Activated CD8-positive, alpha-beta T cell treated with anti-CD3 and anti-CD28 coated beads for 36 hours (primary cell): ENCODE measurements at regions not wholly inside any gene's neighbourhood (a gene's known extent, or its start where the extent isn't known, plus 50 kb on each side); places are given as distances from the start of the nearest gene placed in this dataset.

ENCODE experiments used
- ATAC-seq: fragments of 200-7000 bp; cut with Tn5 transposase; one replicate; pipeline ENCODE4 v1.10.0; 2021; ENCODE audit warnings: mild to moderate bottlenecking, moderate library complexity
- CTCF ChIA-PET: fragments of 350-600 bp; sonication (Branson Sonifier 250); formaldehyde crosslinking; loops from one replicate; lab custom pipeline; 2021; ENCODE audit warnings: antibody characterized with exemption; lab: Charles Lee
- POLR2A ChIA-PET: fragments of 350-600 bp; sonication (Branson Sonifier 250); formaldehyde crosslinking; loops from one replicate; lab custom pipeline; 2021; ENCODE audit warnings: antibody characterized with exemption; lab: Charles Lee
- DNase-seq: peaks from one replicate; pipeline ENCODE4 v3.0.0-alpha.2; 2020
- H3K27ac Mint-ChIP-seq: one replicate; pipeline ENCODE4 v1.8.0; 2021; ENCODE audit warnings: mild to moderate bottlenecking, mixed read lengths
- H3K27me3 Mint-ChIP-seq: one replicate; pipeline ENCODE4 v1.8.0; 2021; ENCODE audit warnings: mixed read lengths
- H3K36me3 Mint-ChIP-seq: one replicate; pipeline ENCODE4 v1.8.0; 2021; ENCODE audit warnings: low read depth, mixed read lengths
- H3K4me1 Mint-ChIP-seq: one replicate; pipeline ENCODE4 v1.8.0; 2021; ENCODE audit warnings: low read depth, mixed read lengths
- H3K4me3 Mint-ChIP-seq: one replicate; pipeline ENCODE4 v1.8.0; 2021; ENCODE audit warnings: mild to moderate bottlenecking, moderate library complexity, mixed read lengths
- H3K9me3 Mint-ChIP-seq: one replicate; pipeline ENCODE4 v1.8.0; 2021; ENCODE audit warnings: mixed read lengths
- CTCF ChIP-seq: fragments of 200-600 bp; IDR thresholded peaks from one replicate; pipeline ENCODE4 v1.8.0; 2022; ENCODE audit warnings: antibody characterized with exemption, mild to moderate bottlenecking
- intact Hi-C: fragments of 100-400 bp; cut with micrococcal nuclease; formaldehyde crosslinking; loops from one replicate; pipeline ENCODE4 v1.10.0; 2022

GRCh38 chr6:54737247-54737646, 109.3 kb upstream of the FAM83B start:
- Mint-ChIP-seq H3K9me3 (peaks cover 20% of the 10 kb centered on the region), H3K4me3 (no peak overlapping the region), H3K36me3 (no peaks in the 10 kb centered on the region), H3K27ac (no peak overlapping the region), H3K4me1 (no peaks in the 10 kb centered on the region), H3K27me3 (no peaks in the 10 kb centered on the region)
- DNase-seq (peak; percentile 9), ATAC-seq (no peak)
- intact Hi-C loops, result no loop called here
- ChIA-PET CTCF (interaction anchor here (3.0 kb wide), 1 partner anchor 19 kb away, joined by 15 read pairs; no protein-coding TSS in a partner anchor), POLR2A (no interaction called here)
- TF ChIP-seq CTCF, result peak; percentile 19

DNA sequence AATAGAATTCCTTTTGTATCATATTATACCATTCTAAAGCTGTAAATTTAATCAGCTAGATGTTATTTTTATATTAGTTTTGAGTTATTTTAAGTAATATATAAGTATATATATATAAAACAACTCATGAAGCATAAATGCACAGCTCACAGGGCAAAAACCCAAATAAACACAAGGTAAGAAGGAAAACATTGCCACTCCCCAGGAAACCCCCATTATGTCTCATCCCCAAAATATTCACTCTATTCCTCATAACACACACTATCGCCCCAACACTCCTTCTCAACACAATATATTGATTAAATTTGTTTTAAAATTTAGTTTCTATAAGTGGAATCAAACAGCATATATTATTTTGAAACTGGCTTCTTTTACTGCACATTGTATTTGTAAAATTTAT, 98.6 kb upstream of the FAM83B start:
- intact Hi-C loops, result no loop called here
- no peak overlapping the region for H3K27ac Mint-ChIP-seq
- ATAC-seq (no peak), DNase-seq (no peak)
- no peaks in the 10 kb centered on the region for H3K27me3 Mint-ChIP-seq
- no peak for TF ChIP-seq CTCF
- ChIA-PET POLR2A (no interaction called here), CTCF (no interaction called here)
- H3K9me3 Mint-ChIP-seq, result peaks cover 18% of the 10 kb centered on the region
- no peak overlapping the region for H3K4me3 Mint-ChIP-seq
- no peaks in the 10 kb centered on the region for H3K36me3 Mint-ChIP-seq
- H3K4me1 Mint-ChIP-seq, result no peaks in the 10 kb centered on the region

DNA sequence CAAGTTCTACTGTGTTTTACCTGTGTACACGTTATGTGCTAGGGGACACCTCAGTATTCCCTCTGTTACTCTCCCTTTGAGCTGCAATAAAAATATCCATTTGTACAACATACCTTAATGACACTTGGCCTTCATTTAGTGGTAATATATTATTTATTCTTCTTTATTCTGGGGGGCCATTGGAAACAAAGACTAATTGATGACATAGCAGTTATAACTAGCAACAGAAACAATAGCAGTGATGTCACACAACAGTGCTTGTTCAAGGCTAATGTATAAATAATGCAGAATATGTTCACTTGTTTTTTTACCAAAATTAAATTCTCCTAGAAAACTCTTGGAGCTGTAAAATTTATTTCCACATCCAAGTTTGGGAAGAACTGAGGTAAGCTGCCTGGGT, 92.2 kb upstream of the FAM83B start:
- H3K4me1 Mint-ChIP-seq, result no peaks in the 10 kb centered on the region
- no peaks in the 10 kb centered on the region for H3K36me3 Mint-ChIP-seq
- H3K27ac Mint-ChIP-seq, result no peak overlapping the region
- POLR2A ChIA-PET, result no interaction called here
- intact Hi-C loops, result no loop called here
- H3K4me3 Mint-ChIP-seq, result no peak overlapping the region
- H3K27me3 Mint-ChIP-seq, result no peaks in the 10 kb centered on the region
- no peak for ATAC-seq
- DNase-seq, result no peak
- CTCF ChIA-PET, result no interaction called here
- no peak for TF ChIP-seq CTCF
- peaks cover 2% of the 10 kb centered on the region for H3K9me3 Mint-ChIP-seq

DNA sequence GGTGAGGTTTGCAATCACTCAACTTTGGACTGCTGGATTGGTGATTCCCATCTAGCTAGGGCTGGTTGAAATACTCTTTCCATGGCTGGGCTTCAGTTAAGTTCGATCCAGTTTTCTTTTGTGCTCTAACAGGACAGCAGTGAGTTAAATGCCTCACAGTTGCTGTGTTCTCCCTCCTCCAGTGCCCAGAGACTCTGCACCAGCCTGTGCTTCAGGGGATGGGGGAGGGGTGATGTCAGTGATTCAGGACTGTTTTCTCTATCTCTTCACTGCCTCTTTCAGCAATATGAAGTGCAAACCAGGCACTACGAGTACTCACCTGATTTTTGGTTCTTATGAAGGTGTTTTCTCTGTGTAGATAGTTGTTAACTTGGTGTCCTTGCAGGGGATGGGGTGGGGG, 88.2 kb upstream of the FAM83B start:
- POLR2A ChIA-PET, result no interaction called here
- H3K4me1 Mint-ChIP-seq, result no peaks in the 10 kb centered on the region
- no peak overlapping the region for H3K4me3 Mint-ChIP-seq
- H3K36me3 Mint-ChIP-seq, result no peaks in the 10 kb centered on the region
- DNase-seq, result no peak
- CTCF ChIA-PET, result no interaction called here
- no peak for ATAC-seq
- intact Hi-C loops, result no loop called here
- H3K27me3 Mint-ChIP-seq, result no peaks in the 10 kb centered on the region
- no peaks in the 10 kb centered on the region for H3K9me3 Mint-ChIP-seq
- no peak overlapping the region for H3K27ac Mint-ChIP-seq
- TF ChIP-seq CTCF, result no peak

- Mint-ChIP-seq H3K4me1 (no peaks in the 10 kb centered on the region), H3K36me3 (no peaks in the 10 kb centered on the region), H3K27me3 (no peaks in the 10 kb centered on the region), H3K27ac (no peak overlapping the region), H3K9me3 (no peaks in the 10 kb centered on the region), H3K4me3 (no peak overlapping the region)
- intact Hi-C loops, result no loop called here
- no peak for TF ChIP-seq CTCF
- DNase-seq, result no peak
- ChIA-PET POLR2A (no interaction called here), CTCF (no interaction called here)
- ATAC-seq, result no peak
These were observed 78.1 kb upstream of the FAM83B start for GRCh38 chr6:54768494-54768893.
